ENCODE measurements at regions not wholly inside any gene's neighbourhood (a gene's known extent, or its start where the extent isn't known, plus 50 kb on each side); places are given as distances from the start of the nearest gene placed in this dataset.

DNA sequence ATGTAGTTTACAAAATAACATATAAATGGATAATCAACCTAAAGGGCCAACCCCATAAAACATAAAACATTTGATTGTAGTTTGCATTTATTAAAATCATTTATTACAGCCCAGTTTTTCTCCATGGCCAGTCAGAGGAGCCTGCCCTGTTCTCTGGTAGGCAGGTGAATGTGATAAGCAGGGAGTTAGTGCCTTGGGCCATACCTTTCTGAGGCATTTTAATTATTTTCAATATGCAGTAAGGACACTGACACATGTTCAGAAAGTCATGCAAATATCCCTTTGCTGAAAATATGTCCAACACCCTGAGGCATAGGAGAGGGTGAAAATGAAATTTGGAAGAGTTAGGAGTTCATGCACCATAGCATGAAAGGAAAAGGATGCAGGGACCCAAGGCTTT, 242.6 kb upstream of the EDNRB start:
- TF ChIP-seq, protein P1, sequence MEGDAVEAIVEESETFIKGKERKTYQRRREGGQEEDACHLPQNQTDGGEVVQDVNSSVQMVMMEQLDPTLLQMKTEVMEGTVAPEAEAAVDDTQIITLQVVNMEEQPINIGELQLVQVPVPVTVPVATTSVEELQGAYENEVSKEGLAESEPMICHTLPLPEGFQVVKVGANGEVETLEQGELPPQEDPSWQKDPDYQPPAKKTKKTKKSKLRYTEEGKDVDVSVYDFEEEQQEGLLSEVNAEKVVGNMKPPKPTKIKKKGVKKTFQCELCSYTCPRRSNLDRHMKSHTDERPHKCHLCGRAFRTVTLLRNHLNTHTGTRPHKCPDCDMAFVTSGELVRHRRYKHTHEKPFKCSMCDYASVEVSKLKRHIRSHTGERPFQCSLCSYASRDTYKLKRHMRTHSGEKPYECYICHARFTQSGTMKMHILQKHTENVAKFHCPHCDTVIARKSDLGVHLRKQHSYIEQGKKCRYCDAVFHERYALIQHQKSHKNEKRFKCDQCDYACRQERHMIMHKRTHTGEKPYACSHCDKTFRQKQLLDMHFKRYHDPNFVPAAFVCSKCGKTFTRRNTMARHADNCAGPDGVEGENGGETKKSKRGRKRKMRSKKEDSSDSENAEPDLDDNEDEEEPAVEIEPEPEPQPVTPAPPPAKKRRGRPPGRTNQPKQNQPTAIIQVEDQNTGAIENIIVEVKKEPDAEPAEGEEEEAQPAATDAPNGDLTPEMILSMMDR (IDR thresholded peaks at IDR 0.05) = no peak
- no peak for TF ChIP-seq EP300 (IDR thresholded peaks at IDR 0.05)
- no peak for TF ChIP-seq POLR2AphosphoS5 (IDR thresholded peaks at IDR 0.05)
- no peak for TF ChIP-seq POLR2A (IDR thresholded peaks at IDR 0.05)

Measured in gastroesophageal sphincter (tissue), 3 donors.